ENCODE measurements at regions not wholly inside any gene's neighbourhood (a gene's known extent, or its start where the extent isn't known, plus 50 kb on each side); places are given as distances from the start of the nearest gene placed in this dataset.

GRCh38 chr10:10364902-10365301 is 652.8 kb upstream of the CELF2 start:
- no peaks in the 10 kb centered on the region for H3K9me3 ChIP-seq (ENCODE audit: control insufficient read depth, insufficient read depth, low read length)
- peak in 5 of 6 donors; percentile 17 to 91 (median 35) for DNase-seq (ENCODE audit: low read depth in 4 of 6, low spot score in 6 of 6)
- no peaks in the 10 kb centered on the region for H3K36me3 ChIP-seq (ENCODE audit: control insufficient read depth, insufficient read depth, low read length)
- H3K4me1 ChIP-seq (ENCODE audit: control insufficient read depth, insufficient read depth, low read length), result no peaks in the 10 kb centered on the region
- H3K27ac ChIP-seq (ENCODE audit: low read depth, low read length), result no peak overlapping the region
- H3K4me3 ChIP-seq (ENCODE audit: low read depth, low read length), result no peak overlapping the region
- no CpG with 5 or more reads among the region's 2 CpGs for WGBS (ENCODE audit: insufficient coverage)
- H3K27me3 ChIP-seq (ENCODE audit: control insufficient read depth, insufficient read depth, low read length), result no peaks in the 10 kb centered on the region

GRCh38 chr10:10365676-10366075 is 652.0 kb upstream of the CELF2 start:
- no CpG with 5 or more reads among the region's 3 CpGs for WGBS (ENCODE audit: insufficient coverage)
- DNase-seq (ENCODE audit: low read depth in 4 of 6, low spot score in 6 of 6), result peak in 1 of 6 donors; percentile 58
- Histone ChIP-seq H3K9me3 (ENCODE audit: control insufficient read depth, insufficient read depth, low read length) (no peaks in the 10 kb centered on the region), H3K4me1 (ENCODE audit: control insufficient read depth, insufficient read depth, low read length) (no peaks in the 10 kb centered on the region), H3K27me3 (ENCODE audit: control insufficient read depth, insufficient read depth, low read length) (no peaks in the 10 kb centered on the region), H3K27ac (ENCODE audit: low read depth, low read length) (no peak overlapping the region), H3K36me3 (ENCODE audit: control insufficient read depth, insufficient read depth, low read length) (no peaks in the 10 kb centered on the region), H3K4me3 (ENCODE audit: low read depth, low read length) (no peak overlapping the region)

GRCh38 chr10:10366836-10367235 is 650.8 kb upstream of the CELF2 start:
- H3K9me3 ChIP-seq (ENCODE audit: control insufficient read depth, insufficient read depth, low read length), result no peaks in the 10 kb centered on the region
- no peaks in the 10 kb centered on the region for H3K27me3 ChIP-seq (ENCODE audit: control insufficient read depth, insufficient read depth, low read length)
- H3K36me3 ChIP-seq (ENCODE audit: control insufficient read depth, insufficient read depth, low read length), result no peaks in the 10 kb centered on the region
- no peaks in the 10 kb centered on the region for H3K4me1 ChIP-seq (ENCODE audit: control insufficient read depth, insufficient read depth, low read length)
- no peak overlapping the region for H3K27ac ChIP-seq (ENCODE audit: low read depth, low read length)
- no peak overlapping the region for H3K4me3 ChIP-seq (ENCODE audit: low read depth, low read length)
- WGBS (ENCODE audit: insufficient coverage), result 90% methylated on average over 1 of the region's 1 CpG
- no peak for DNase-seq (ENCODE audit: low read depth in 4 of 6, low spot score in 6 of 6)

GRCh38 chr10:10367264-10367663 is 650.4 kb upstream of the CELF2 start:
- no peak overlapping the region for H3K27ac ChIP-seq (ENCODE audit: low read depth, low read length)
- 82% methylated on average over 3 of the region's 6 CpGs for whole genome bisulfite sequencing (ENCODE audit: insufficient coverage)
- DNase-seq (ENCODE audit: low read depth in 4 of 6, low spot score in 6 of 6), result no peak
- no peaks in the 10 kb centered on the region for H3K36me3 ChIP-seq (ENCODE audit: control insufficient read depth, insufficient read depth, low read length)
- no peaks in the 10 kb centered on the region for H3K27me3 ChIP-seq (ENCODE audit: control insufficient read depth, insufficient read depth, low read length)
- no peaks in the 10 kb centered on the region for H3K9me3 ChIP-seq (ENCODE audit: control insufficient read depth, insufficient read depth, low read length)
- no peak overlapping the region for H3K4me3 ChIP-seq (ENCODE audit: low read depth, low read length)
- no peaks in the 10 kb centered on the region for H3K4me1 ChIP-seq (ENCODE audit: control insufficient read depth, insufficient read depth, low read length)

- H3K27me3 ChIP-seq (ENCODE audit: control insufficient read depth, insufficient read depth, low read length), result no peaks in the 10 kb centered on the region
- no peaks in the 10 kb centered on the region for H3K36me3 ChIP-seq (ENCODE audit: control insufficient read depth, insufficient read depth, low read length)
- H3K27ac ChIP-seq (ENCODE audit: low read depth, low read length), result no peak overlapping the region
- 85% methylated on average over 4 of the region's 7 CpGs for WGBS (ENCODE audit: insufficient coverage)
- H3K9me3 ChIP-seq (ENCODE audit: control insufficient read depth, insufficient read depth, low read length), result no peaks in the 10 kb centered on the region
- H3K4me3 ChIP-seq (ENCODE audit: low read depth, low read length), result no peak overlapping the region
- peak in 1 of 6 donors; percentile 86 for DNase-seq (ENCODE audit: low read depth in 4 of 6, low spot score in 6 of 6)
- no peaks in the 10 kb centered on the region for H3K4me1 ChIP-seq (ENCODE audit: control insufficient read depth, insufficient read depth, low read length)
Measured at GRCh38 chr10:10368951-10369576, 648.6 kb upstream of the CELF2 start.

GRCh38 chr10:10385831-10386230 is 631.8 kb upstream of the CELF2 start:
- Histone ChIP-seq H3K9me3 (ENCODE audit: control insufficient read depth, insufficient read depth, low read length) (no peaks in the 10 kb centered on the region), H3K27ac (ENCODE audit: low read depth, low read length) (no peak overlapping the region), H3K4me1 (ENCODE audit: control insufficient read depth, insufficient read depth, low read length) (no peaks in the 10 kb centered on the region), H3K27me3 (ENCODE audit: control insufficient read depth, insufficient read depth, low read length) (no peaks in the 10 kb centered on the region), H3K36me3 (ENCODE audit: control insufficient read depth, insufficient read depth, low read length) (no peaks in the 10 kb centered on the region), H3K4me3 (ENCODE audit: low read depth, low read length) (no peak overlapping the region)
- DNase-seq (ENCODE audit: low read depth in 4 of 6, low spot score in 6 of 6), result no peak

GRCh38 chr10:10389182-10389581 is 628.5 kb upstream of the CELF2 start:
- Histone ChIP-seq H3K27ac (ENCODE audit: low read depth, low read length) (no peak overlapping the region), H3K4me3 (ENCODE audit: low read depth, low read length) (no peak overlapping the region), H3K36me3 (ENCODE audit: control insufficient read depth, insufficient read depth, low read length) (no peaks in the 10 kb centered on the region), H3K27me3 (ENCODE audit: control insufficient read depth, insufficient read depth, low read length) (no peaks in the 10 kb centered on the region), H3K9me3 (ENCODE audit: control insufficient read depth, insufficient read depth, low read length) (no peaks in the 10 kb centered on the region), H3K4me1 (ENCODE audit: control insufficient read depth, insufficient read depth, low read length) (no peaks in the 10 kb centered on the region)
- 93% methylated on average over 3 of the region's 4 CpGs for WGBS (ENCODE audit: insufficient coverage)
- no peak for DNase-seq (ENCODE audit: low read depth in 4 of 6, low spot score in 6 of 6)

GRCh38 chr10:10392511-10392910 is 625.2 kb upstream of the CELF2 start:
- no peaks in the 10 kb centered on the region for H3K27me3 ChIP-seq (ENCODE audit: control insufficient read depth, insufficient read depth, low read length)
- 100% methylated on average over 2 of the region's 2 CpGs for WGBS (ENCODE audit: insufficient coverage)
- DNase-seq (ENCODE audit: low read depth in 4 of 6, low spot score in 6 of 6), result no peak

GRCh38 chr10:10394933-10395658 is 622.6 kb upstream of the CELF2 start:
- 60% methylated on average over 1 of the region's 4 CpGs for WGBS (ENCODE audit: insufficient coverage)
- no peaks in the 10 kb centered on the region for H3K27me3 ChIP-seq (ENCODE audit: control insufficient read depth, insufficient read depth, low read length)
- H3K9me3 ChIP-seq (ENCODE audit: control insufficient read depth, insufficient read depth, low read length), result peaks cover 1% of the 10 kb centered on the region
- H3K27ac ChIP-seq (ENCODE audit: low read depth, low read length), result no peak overlapping the region
- DNase-seq (ENCODE audit: low read depth in 4 of 6, low spot score in 6 of 6), result no peak
- no peak overlapping the region for H3K4me3 ChIP-seq (ENCODE audit: low read depth, low read length)
- H3K36me3 ChIP-seq (ENCODE audit: control insufficient read depth, insufficient read depth, low read length), result no peaks in the 10 kb centered on the region
- no peaks in the 10 kb centered on the region for H3K4me1 ChIP-seq (ENCODE audit: control insufficient read depth, insufficient read depth, low read length)

More at GRCh38 chr10:10392511-10392910, 625.2 kb upstream of the CELF2 start:
- H3K36me3 ChIP-seq (ENCODE audit: control insufficient read depth, insufficient read depth, low read length), result no peaks in the 10 kb centered on the region
- H3K4me1 ChIP-seq (ENCODE audit: control insufficient read depth, insufficient read depth, low read length), result no peaks in the 10 kb centered on the region
- H3K4me3 ChIP-seq (ENCODE audit: low read depth, low read length), result no peak overlapping the region
- H3K9me3 ChIP-seq (ENCODE audit: control insufficient read depth, insufficient read depth, low read length), result no peaks in the 10 kb centered on the region
- no peak overlapping the region for H3K27ac ChIP-seq (ENCODE audit: low read depth, low read length)

GRCh38 chr10:10396601-10397000 is 621.1 kb upstream of the CELF2 start:
- 83% methylated on average over 2 of the region's 3 CpGs for WGBS (ENCODE audit: insufficient coverage)
- Histone ChIP-seq H3K27ac (ENCODE audit: low read depth, low read length) (no peak overlapping the region), H3K4me3 (ENCODE audit: low read depth, low read length) (no peak overlapping the region), H3K36me3 (ENCODE audit: control insufficient read depth, insufficient read depth, low read length) (no peaks in the 10 kb centered on the region), H3K9me3 (ENCODE audit: control insufficient read depth, insufficient read depth, low read length) (peaks cover 1% of the 10 kb centered on the region), H3K4me1 (ENCODE audit: control insufficient read depth, insufficient read depth, low read length) (no peaks in the 10 kb centered on the region), H3K27me3 (ENCODE audit: control insufficient read depth, insufficient read depth, low read length) (no peaks in the 10 kb centered on the region)
- no peak for DNase-seq (ENCODE audit: low read depth in 4 of 6, low spot score in 6 of 6)
